CD4-positive, alpha-beta T cell treated with Interleukin-2 at 100 ng/mL for 4 hours (primary cell): ENCODE measurements at regions not wholly inside any gene's neighbourhood (a gene's known extent, or its start where the extent isn't known, plus 50 kb on each side); places are given as distances from the start of the nearest gene placed in this dataset.

Experiments
- DNase-seq: peaks from one replicate; pipeline ENCODE4 v3.0.0-alpha.2; 2020; ENCODE audit warnings: low spot score

DNA sequence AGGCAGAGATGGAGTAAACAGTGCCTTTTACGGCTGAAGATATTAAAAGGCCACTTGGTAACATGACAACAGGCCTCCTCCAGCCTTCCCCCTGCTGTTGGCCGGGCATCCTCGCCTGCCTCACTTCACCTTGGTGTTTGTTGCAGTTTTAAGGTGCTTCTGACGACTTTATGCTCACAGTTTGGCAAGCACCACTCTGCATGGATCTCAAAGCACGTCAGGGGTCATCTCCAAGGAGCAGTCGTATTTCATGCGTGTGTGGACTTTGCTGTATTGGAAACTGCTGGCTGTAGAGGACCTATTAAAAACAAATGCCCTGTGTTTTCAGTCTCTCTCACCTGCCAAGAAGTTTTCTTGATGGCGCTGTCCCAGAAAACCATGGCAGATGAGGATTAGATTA is 483.1 kb downstream of the RPS24 start:
- DNase-seq: no peak

- no peak for DNase-seq
Observed at GRCh38 chr10:78518224-78518623, 484.6 kb downstream of the RPS24 start.

DNA sequence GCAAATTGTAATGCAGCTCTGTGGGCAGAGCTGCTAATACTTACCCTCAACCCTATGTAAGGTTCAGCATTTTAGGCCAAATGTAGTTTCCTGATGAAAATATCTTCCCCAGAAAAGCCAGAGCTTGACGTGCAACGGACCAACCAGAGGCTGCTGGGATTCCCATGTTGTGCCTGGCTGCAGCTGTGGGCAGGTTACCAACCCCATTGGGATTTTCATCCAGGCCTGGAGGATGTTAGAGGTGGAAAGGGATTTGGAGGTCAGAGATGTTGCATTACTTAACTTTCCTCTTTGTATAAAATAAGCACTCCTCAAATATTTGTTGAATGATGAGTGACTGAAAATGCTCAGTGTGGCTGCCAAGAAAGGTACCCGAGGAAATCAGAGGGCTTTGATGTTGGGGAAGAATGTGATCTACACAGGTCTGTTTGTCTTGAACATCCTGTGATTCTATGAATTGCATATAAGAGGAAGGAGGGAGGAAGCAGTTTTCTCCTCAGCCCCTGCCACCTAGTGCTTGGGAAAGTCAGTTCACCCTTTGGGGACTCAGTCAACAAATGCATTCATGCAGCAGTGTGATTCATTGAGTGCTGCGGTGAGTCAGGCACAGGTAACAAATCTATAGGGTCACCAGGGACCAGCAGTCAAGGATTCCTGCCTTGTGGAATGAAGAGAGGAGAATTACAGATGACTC is 487.2 kb downstream of the RPS24 start:
- DNase-seq: no peak

- DNase-seq: no peak
Observed at GRCh38 chr10:78523453-78523852, 489.8 kb downstream of the RPS24 start.

GRCh38 chr10:78524342-78524741 is 490.7 kb downstream of the RPS24 start:
- no peak for DNase-seq

GRCh38 chr10:78524941-78525340 is 491.3 kb downstream of the RPS24 start:
- DNase-seq: no peak

DNA sequence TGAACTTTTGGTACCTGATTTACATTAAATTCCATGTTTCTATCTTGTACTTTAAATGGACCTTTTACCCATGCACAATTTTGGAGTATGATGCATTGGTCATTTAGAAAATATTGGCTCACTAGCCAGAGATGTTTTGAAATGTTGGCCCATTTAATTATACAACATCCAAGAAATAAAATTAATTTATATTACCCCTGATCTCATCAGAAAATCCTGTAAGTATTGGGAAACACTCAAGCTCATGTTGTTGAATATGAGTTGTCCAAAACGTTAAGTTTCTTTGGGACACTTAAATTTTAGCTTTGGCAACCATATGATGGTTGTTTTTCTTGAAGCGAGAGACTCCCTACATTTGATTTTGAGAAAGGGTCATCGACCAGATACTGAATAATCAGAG is 492.7 kb downstream of the RPS24 start:
- no peak for DNase-seq

- DNase-seq: no peak
Observed at GRCh38 chr10:78527296-78527695, 493.6 kb downstream of the RPS24 start.

- DNase-seq: no peak
Observed at GRCh38 chr10:78528749-78529204, 495.1 kb downstream of the RPS24 start.

DNA sequence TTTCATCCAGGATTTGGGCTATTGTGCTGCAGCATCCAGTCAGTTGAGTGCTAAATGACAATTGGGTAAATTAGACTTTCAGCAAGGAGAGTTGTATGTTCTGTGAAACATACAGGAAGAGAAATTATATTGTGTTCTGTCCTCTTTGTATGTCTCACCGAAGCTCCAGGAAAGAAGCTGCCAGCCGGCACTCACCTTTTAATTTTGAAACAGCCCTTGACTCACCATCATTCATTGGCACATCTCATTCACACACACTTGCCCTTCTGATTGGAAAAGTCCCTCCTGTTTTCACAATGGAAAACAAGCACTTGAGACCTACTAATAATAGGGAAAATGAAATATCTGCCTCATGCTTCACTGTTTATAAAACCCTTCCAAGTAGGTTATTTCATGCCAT is 495.6 kb downstream of the RPS24 start:
- no peak for DNase-seq

DNA sequence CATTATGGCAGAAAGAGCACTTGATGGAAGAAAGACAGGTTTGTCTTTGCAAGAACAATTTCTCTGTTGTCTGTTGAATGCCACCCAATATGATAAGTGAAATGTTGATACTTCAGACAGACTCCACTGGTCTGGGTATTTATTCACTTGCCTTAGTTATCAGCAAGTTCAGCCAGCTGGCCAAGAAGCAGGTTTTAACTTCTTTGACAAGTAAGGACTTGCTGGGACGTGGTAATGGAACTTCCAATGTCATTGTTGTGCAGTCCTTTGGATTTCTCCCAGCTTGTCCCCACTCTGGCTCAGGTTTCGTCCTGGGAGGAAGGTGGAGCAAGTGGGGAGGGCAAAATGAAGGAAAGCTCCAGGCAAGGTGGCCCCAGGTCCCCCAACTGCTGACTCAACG is 497.4 kb downstream of the RPS24 start:
- no peak for DNase-seq

GRCh38 chr10:78532480-78533042 is 498.9 kb downstream of the RPS24 start:
- DNase-seq: no peak

- no peak for DNase-seq
Observed at GRCh38 chr10:78533098-78533497, 499.4 kb downstream of the RPS24 start.

- DNase-seq: no peak
Observed at GRCh38 chr10:78533776-78534175, 500.1 kb downstream of the RPS24 start.

GRCh38 chr10:78535716-78536218 is 502.1 kb downstream of the RPS24 start:
- no peak for DNase-seq

GRCh38 chr10:78537018-78537417 is 503.4 kb downstream of the RPS24 start:
- DNase-seq: no peak

GRCh38 chr10:78539247-78539766 is 505.6 kb downstream of the RPS24 start:
- no peak for DNase-seq

DNA sequence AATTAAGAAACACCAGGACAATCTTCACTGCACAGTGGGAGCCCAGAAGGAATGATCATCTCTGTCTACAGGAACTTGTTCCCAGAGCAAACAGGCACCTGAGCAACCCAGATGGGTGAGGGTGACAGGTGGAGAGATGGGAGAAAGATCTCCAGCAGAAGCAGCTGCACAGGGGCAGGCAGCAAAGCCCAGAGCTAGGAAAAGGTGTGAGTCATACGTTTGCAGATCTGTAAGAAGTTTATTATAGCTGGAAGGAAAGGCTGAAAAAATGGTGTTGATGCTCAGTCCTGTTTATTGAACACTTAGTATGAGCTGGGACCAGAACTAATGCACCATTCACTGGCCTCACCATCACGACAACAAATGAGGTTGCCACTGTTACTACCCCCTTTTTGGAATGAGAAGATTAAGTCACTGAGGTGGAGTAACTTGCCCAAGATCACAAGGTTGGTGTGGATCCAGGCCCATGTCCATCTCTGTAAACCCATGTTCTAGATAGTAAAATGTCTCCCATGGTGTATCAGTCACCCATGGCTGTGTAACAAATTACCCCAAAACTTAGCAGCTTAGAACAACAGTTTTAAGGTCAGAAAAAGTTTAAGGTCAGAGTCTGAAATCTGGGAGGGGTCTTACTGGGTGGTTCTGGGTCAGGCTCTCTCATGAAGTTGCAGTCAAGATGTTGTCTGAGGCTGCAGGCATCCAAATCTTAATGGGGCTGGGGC is 506.9 kb downstream of the RPS24 start:
- DNase-seq: no peak

DNA sequence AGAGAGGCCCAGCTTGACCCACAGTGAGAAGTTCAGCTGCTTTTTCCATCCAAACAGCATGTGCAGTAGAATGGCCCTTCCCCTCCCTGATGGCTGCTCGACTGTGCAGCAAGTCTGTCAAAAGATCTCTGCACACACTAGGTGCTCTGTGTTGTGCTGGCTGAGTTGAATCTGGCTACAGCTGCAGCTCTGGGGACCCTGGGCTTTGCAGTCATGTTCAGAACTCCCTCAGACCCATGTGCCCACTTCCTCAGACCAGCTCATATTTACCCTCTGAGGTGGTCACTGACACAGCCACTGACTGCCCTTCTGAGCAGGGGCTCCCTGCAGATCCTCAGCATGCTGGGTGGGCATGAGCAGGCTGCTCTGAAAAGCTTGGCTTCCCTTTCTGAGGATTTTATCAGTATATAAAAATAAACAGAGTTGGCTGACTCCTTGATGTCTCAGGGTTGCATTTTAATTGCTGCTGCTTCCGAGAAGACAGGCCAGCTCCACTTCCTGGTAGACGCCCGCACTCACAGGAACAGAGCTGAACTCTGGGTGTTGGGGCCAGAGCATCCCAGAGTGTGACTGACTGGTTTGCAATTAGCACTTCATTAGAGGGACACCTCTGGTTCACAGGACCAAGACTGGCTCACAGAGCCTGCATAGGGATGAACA is 507.9 kb downstream of the RPS24 start:
- DNase-seq: no peak

GRCh38 chr10:78542141-78542489 is 508.5 kb downstream of the RPS24 start:
- no peak for DNase-seq

GRCh38 chr10:78542521-78542920 is 508.9 kb downstream of the RPS24 start:
- no peak for DNase-seq

DNA sequence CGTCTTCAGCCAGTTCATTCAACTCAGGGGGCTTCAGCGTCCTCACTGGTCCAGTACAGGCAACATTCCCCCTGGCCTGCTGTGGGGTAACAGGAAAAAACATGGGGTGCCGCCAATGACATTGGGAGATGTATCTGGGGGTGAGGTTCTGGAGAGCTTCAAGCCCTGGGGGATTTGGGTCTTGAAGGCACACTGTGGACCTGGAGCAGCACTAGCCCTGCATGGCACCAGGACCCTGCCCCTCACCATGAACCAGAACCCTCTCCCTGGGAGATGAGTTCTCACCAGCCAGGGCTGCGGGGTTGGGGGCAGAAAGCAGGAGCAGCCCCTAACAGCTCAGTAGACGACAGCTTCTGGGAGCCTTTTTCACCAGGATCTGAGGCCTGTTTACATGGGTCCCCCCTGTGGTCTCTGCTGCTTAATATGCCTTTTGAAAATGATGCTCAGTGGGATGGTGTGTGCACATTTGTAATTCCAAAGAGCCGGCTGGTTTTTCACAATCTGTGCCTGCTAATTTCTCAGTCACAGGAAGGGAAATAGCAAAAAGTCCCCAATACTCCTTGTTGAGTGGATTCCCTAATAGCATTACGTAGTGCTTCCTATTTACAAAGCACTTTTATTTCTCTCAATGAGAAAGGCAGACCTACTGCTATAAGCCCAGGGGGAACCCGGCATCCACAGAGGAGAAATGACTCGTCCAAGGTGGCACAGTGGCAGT is 509.5 kb downstream of the RPS24 start:
- DNase-seq: no peak
